ENCODE measurements at regions not wholly inside any gene's neighbourhood (a gene's known extent, or its start where the extent isn't known, plus 50 kb on each side); places are given as distances from the start of the nearest gene placed in this dataset.

DNA sequence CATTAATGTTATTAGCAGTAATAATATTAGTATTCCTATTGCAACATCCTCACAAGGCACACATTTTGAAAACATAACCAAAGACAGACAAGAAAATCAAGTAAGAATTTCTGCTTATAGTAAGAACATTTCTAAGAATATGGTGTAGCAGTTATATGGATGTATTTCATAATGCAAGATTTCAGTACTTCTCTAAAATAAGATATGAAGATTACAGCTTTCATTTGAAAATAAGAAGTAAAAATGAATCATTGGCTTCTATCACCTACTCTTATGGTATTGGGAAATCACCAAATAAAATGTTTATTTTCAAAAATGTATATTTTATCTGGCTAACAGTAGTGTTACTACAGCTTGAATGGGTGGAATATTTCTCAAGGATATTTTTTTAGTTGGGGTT is 103.8 kb upstream of the USP25 start:
- Histone ChIP-seq H3K4me2 (no peak overlapping the region), H3F3A (replicated peaks; ENCODE audit: low read depth) (no peaks in the 10 kb centered on the region), H3K36me3 (ENCODE audit: insufficient read depth) (no peaks in the 10 kb centered on the region), H4K20me1 (replicated peaks; ENCODE audit: insufficient read depth) (no peaks in the 10 kb centered on the region), H3K4me1 (ENCODE audit: insufficient read depth) (no peaks in the 10 kb centered on the region; the same call in 1 of the 2 replicates), H3K79me2 (replicated peaks; ENCODE audit: insufficient read depth) (no peaks in the 10 kb centered on the region), H3K9me2 (ENCODE audit: insufficient read depth) (no peaks in the 10 kb centered on the region), H3K4me3 (no peak overlapping the region), H3K27me3 (ENCODE audit: insufficient read depth) (no peaks in the 10 kb centered on the region), H2AFZ (no peak overlapping the region), H3K27ac (ENCODE audit: low read depth) (no peak overlapping the region)
- Mint-ChIP-seq H3K36me3 (ENCODE audit: low read depth) (no peaks in the 10 kb centered on the region), H3K27me3 (ENCODE audit: insufficient read depth, low read depth, poor library complexity) (peaks cover 2% of the 10 kb centered on the region), H3K4me1 (peaks cover 14% of the 10 kb centered on the region; the same call in 2 of the 3 replicates), H3K4me3 (no peak overlapping the region), H3K27ac (no peak overlapping the region), H3K9me3 (no peaks in the 10 kb centered on the region)
- ATAC-seq (no peak), DNase-seq (ENCODE audit: low spot score) (no peak)
- TF ChIP-seq STAT1 (IDR thresholded peaks at IDR 0.05; ENCODE audit: unreplicated experiment) (no peak), ZNF114 (CRISPR knock-in tag; IDR thresholded peaks at IDR 0.05) (no peak), EZH2phosphoT487 (IDR thresholded peaks at IDR 0.05; ENCODE audit: unreplicated experiment) (no peak), CREB1 (CRISPR knock-in tag; IDR thresholded peaks at IDR 0.05; ENCODE audit: low read depth) (no peak), JUNB (IDR thresholded peaks at IDR 0.05; ENCODE audit: unreplicated experiment) (no peak), POLR2AphosphoS5 (IDR thresholded peaks at IDR 0.05; ENCODE audit: low read depth) (no peak), ZNF331 (CRISPR knock-in tag; IDR thresholded peaks at IDR 0.05; ENCODE audit: low read depth) (no peak), EZH2 (IDR thresholded peaks at IDR 0.05; ENCODE audit: low read depth, unreplicated experiment) (no peak), NANOG (IDR thresholded peaks at IDR 0.05; ENCODE audit: borderline replicate concordance) (no peak)
- TF ChIP-seq, protein P1, sequence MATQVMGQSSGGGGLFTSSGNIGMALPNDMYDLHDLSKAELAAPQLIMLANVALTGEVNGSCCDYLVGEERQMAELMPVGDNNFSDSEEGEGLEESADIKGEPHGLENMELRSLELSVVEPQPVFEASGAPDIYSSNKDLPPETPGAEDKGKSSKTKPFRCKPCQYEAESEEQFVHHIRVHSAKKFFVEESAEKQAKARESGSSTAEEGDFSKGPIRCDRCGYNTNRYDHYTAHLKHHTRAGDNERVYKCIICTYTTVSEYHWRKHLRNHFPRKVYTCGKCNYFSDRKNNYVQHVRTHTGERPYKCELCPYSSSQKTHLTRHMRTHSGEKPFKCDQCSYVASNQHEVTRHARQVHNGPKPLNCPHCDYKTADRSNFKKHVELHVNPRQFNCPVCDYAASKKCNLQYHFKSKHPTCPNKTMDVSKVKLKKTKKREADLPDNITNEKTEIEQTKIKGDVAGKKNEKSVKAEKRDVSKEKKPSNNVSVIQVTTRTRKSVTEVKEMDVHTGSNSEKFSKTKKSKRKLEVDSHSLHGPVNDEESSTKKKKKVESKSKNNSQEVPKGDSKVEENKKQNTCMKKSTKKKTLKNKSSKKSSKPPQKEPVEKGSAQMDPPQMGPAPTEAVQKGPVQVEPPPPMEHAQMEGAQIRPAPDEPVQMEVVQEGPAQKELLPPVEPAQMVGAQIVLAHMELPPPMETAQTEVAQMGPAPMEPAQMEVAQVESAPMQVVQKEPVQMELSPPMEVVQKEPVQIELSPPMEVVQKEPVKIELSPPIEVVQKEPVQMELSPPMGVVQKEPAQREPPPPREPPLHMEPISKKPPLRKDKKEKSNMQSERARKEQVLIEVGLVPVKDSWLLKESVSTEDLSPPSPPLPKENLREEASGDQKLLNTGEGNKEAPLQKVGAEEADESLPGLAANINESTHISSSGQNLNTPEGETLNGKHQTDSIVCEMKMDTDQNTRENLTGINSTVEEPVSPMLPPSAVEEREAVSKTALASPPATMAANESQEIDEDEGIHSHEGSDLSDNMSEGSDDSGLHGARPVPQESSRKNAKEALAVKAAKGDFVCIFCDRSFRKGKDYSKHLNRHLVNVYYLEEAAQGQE (IDR thresholded peaks at IDR 0.05; ENCODE audit: unreplicated experiment) = no peak
- TF ChIP-seq, protein P2, sequence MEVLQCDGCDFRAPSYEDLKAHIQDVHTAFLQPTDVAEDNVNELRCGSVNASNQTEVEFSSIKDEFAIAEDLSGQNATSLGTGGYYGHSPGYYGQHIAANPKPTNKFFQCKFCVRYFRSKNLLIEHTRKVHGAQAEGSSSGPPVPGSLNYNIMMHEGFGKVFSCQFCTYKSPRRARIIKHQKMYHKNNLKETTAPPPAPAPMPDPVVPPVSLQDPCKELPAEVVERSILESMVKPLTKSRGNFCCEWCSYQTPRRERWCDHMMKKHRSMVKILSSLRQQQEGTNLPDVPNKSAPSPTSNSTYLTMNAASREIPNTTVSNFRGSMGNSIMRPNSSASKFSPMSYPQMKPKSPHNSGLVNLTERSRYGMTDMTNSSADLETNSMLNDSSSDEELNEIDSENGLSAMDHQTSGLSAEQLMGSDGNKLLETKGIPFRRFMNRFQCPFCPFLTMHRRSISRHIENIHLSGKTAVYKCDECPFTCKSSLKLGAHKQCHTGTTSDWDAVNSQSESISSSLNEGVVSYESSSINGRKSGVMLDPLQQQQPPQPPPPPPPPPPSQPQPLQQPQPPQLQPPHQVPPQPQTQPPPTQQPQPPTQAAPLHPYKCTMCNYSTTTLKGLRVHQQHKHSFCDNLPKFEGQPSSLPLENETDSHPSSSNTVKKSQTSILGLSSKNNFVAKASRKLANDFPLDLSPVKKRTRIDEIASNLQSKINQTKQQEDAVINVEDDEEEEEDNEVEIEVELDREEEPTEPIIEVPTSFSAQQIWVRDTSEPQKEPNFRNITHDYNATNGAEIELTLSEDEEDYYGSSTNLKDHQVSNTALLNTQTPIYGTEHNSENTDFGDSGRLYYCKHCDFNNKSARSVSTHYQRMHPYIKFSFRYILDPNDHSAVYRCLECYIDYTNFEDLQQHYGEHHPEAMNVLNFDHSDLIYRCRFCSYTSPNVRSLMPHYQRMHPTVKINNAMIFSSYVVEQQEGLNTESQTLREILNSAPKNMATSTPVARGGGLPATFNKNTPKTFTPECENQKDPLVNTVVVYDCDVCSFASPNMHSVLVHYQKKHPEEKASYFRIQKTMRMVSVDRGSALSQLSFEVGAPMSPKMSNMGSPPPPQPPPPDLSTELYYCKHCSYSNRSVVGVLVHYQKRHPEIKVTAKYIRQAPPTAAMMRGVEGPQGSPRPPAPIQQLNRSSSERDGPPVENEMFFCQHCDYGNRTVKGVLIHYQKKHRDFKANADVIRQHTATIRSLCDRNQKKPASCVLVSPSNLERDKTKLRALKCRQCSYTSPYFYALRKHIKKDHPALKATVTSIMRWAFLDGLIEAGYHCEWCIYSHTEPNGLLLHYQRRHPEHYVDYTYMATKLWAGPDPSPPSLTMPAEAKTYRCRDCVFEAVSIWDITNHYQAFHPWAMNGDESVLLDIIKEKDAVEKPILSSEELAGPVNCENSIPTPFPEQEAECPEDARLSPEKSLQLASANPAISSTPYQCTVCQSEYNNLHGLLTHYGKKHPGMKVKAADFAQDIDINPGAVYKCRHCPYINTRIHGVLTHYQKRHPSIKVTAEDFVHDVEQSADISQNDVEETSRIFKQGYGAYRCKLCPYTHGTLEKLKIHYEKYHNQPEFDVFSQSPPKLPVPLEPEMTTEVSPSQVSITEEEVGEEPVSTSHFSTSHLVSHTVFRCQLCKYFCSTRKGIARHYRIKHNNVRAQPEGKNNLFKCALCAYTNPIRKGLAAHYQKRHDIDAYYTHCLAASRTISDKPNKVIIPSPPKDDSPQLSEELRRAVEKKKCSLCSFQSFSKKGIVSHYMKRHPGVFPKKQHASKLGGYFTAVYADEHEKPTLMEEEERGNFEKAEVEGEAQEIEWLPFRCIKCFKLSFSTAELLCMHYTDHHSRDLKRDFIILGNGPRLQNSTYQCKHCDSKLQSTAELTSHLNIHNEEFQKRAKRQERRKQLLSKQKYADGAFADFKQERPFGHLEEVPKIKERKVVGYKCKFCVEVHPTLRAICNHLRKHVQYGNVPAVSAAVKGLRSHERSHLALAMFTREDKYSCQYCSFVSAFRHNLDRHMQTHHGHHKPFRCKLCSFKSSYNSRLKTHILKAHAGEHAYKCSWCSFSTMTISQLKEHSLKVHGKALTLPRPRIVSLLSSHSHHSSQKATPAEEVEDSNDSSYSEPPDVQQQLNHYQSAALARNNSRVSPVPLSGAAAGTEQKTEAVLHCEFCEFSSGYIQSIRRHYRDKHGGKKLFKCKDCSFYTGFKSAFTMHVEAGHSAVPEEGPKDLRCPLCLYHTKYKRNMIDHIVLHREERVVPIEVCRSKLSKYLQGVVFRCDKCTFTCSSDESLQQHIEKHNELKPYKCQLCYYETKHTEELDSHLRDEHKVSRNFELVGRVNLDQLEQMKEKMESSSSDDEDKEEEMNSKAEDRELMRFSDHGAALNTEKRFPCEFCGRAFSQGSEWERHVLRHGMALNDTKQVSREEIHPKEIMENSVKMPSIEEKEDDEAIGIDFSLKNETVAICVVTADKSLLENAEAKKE (CRISPR knock-in tag; IDR thresholded peaks at IDR 0.05) = no peak
- TF ChIP-seq, protein P3, sequence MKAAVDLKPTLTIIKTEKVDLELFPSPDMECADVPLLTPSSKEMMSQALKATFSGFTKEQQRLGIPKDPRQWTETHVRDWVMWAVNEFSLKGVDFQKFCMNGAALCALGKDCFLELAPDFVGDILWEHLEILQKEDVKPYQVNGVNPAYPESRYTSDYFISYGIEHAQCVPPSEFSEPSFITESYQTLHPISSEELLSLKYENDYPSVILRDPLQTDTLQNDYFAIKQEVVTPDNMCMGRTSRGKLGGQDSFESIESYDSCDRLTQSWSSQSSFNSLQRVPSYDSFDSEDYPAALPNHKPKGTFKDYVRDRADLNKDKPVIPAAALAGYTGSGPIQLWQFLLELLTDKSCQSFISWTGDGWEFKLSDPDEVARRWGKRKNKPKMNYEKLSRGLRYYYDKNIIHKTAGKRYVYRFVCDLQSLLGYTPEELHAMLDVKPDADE (IDR thresholded peaks at IDR 0.05) = no peak
- TF ChIP-seq, protein P4, sequence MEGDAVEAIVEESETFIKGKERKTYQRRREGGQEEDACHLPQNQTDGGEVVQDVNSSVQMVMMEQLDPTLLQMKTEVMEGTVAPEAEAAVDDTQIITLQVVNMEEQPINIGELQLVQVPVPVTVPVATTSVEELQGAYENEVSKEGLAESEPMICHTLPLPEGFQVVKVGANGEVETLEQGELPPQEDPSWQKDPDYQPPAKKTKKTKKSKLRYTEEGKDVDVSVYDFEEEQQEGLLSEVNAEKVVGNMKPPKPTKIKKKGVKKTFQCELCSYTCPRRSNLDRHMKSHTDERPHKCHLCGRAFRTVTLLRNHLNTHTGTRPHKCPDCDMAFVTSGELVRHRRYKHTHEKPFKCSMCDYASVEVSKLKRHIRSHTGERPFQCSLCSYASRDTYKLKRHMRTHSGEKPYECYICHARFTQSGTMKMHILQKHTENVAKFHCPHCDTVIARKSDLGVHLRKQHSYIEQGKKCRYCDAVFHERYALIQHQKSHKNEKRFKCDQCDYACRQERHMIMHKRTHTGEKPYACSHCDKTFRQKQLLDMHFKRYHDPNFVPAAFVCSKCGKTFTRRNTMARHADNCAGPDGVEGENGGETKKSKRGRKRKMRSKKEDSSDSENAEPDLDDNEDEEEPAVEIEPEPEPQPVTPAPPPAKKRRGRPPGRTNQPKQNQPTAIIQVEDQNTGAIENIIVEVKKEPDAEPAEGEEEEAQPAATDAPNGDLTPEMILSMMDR (conservative IDR thresholded peaks at IDR 0.05; ENCODE audit: low read depth in 2 of 2) = no peak

Data from GM23338 (cell line).